Tongue (tissue), 1 donor: ENCODE measurements at regions not wholly inside any gene's neighbourhood (a gene's known extent, or its start where the extent isn't known, plus 50 kb on each side); places are given as distances from the start of the nearest gene placed in this dataset.
A peak's percentile ranks its signal among the peaks of the same experiment; 100 is the strongest.

Source experiments
- DNase-seq: peaks from one replicate; pipeline ENCODE4 v3.0.0-alpha.2; 2015

DNA sequence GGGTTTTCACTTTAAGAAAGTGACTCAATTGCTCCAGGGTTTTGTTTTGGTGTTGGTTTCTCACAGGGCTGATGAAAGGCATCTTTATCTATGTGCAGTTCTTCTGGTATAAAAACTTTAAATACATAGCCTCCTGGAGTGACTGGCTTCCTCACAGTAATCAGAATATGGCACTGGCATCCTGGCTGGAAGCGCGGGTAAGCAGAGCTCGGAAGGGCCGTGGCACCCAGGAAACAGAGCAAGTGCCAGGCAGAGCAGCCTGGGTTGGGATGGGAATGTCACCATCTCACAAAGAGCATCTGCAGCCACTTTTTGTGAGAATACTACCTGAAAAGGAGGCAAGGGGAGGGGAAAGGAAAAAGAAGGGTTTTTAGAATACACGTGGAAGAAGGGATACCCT lies 534.7 kb downstream of the PLCL1 start:
- DNase-seq: no peak

DNA sequence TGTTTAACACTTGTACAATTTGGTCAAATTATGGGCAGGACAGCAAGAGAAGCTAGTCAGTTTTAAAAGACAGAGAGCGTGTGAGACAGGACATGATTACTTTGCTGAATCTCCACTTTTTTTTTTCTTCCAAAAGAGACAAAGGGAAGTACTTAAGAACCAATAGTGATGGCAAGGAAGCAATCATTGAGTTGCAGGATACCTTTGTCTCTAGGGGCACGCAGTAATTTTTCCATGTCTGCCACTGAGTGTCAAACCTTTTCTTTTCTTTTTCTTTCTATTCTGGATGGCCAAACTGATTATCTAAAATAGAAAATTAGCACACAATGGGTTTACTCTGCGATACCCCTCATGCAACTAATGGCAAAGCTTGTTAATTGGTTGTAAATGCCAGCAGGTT lies 533.0 kb downstream of the PLCL1 start:
- DNase-seq: no peak

DNA sequence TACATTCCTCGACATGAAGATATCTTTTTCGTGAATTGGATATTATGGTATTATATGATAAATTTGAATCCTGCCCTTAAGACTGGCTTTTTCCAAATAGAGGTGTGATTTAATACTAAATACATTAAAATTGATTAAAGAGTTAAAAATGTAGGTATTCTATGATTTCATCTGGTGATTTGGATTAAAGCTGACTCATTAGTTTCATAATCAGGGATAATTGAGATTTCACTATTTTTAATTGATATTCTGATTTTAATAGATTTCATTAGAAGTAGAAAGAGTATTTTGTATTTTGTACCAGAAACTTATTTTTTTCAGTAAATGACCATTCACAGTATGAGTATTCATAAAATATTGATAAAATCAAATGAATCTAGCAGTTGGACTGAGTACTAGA lies 524.1 kb downstream of the PLCL1 start:
- no peak for DNase-seq

DNA sequence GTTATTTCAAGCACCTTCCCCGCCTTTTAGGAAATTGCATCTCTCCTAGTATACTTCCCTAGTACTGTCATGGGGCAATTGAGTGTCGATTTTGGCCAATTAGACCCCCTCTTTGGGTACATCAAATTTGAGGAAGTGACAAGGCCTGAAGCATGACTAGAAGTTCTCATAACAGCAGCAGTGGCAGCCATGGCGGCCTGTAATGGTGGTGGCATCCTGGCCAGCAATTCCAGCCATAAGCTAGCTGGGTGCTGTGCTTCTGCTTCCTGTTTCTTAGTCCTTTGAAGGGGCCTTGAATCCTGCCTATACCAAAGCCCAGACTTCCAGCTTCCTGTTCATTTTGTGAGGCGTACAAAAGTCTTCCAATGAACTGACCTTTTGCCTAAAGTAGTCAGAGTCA lies 523.1 kb downstream of the PLCL1 start:
- DNase-seq: no peak

DNA sequence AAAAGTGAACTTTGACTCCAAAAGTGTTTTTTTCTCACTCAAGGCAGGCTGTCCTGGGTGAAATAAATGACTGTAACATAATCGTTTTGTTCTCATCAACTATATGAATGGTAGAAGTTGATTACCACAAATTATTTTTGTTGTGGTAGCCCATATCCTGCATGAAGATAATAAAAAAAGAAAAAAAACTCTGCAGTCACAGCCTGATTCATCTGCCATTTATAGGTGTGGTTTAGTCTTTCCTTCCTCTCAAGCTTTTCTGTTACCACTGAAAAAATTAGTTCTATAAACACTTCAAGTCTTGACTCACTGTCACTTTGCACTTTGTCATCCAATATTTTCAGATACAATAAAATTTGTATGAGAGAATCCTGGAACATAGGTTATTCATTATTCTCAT lies 522.0 kb downstream of the PLCL1 start:
- no peak for DNase-seq

DNA sequence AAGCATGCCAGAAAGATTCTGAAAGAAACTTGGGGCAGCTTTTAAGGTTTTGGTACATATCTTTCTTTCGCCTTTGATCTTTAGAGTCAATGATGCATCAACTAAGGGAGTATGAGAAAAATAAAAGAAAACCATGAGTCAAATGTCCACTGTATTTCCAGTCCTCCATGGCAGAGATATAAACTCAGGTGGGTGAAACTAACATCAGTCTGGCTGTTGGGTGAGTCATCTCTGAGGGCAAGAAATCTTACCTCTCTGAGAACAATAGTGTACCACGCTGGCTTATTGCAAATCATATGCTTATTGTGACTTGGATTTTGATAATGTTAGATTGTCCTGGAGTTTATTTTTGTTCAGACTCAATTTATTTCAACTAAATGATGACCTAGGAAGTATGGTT lies 521.0 kb downstream of the PLCL1 start:
- DNase-seq: no peak

DNA sequence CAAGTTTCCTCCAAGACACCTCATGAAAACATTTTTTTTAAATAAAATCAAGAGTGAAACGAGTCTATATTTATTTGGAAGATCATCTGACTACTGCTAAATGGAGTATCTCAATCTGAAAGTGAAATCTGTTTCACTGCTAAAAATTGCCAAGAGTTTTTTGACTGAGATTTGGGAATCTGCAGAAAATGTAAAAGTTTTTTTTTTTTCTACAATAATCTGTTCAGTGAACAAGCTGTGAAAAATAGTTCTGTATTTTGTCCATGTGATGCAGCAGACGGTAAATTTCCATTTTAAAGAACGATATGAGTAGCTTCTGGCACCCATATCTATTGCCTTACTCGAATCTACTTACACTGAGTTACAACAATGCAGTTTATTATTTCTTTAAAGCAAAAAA lies 519.7 kb downstream of the PLCL1 start:
- DNase-seq: no peak

DNA sequence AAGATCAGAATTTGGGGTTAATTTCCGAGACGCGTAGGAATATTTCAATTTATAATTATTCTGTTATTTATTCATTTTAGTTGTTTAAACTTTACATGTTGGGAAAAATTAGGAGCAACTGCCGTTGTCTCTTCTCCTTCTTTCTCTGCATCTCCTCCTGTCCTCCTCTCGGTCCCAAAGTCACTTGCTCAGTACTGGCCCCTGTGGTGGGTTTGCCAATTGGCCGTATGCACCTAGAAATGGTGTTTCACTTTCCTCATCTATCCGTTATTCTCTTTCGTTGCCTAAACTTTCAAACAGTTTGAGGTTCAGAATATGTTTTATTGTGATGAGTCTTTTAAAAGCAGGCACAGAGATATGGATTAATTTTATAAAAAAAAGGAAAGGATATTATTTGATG lies 517.9 kb downstream of the PLCL1 start:
- DNase-seq: no peak

DNA sequence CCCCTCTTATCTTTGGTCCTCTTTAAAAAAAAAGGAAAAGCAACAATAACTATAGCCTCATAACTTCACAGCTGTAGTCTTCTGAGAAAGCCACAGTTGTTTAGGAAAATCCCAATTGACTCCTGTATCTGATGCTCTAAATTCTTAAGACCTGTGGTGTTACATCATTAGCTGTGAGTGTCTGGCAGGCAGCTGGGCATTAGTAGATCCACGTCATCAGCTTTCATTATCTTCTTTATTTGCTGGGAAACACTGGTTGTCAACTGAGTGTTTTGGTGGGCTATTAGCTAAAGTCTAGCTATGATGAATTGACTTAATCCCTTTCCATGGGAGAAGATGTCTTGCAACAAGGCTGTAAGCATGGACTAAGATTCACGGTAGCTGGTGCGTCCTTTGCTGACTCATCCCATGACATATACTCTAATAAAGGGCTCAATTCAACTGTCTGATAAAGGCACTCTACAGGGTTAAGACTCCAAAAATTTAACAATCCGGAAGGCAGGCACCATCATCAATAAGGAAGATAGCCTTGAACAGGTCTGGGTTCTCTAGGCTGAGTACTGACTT lies 517.2 kb downstream of the PLCL1 start:
- DNase-seq: no peak

DNA sequence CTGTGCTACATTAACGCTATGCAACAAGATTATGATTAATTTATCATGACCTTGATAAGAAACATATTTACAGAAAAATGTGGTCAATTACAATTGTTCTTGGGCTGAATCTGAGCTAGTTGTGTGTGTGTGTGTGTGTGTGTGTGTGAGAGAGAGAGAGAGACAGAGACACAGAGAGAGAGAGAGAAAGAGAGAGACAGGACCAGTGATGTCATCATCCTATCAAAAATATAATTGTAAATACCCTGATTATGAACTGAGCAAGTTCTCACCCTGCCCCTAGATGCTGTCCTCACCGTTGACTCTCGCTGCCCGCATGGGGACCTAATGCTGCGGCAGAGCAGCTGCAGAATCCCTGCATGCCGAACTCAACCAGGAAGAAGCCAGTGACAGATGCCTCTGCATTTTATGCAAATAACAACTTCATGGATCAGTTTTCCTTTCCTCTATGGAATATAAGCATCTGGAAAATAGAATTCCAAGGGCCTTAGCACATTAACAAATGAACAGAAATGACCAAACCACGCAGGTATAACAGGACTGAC lies 512.5 kb downstream of the PLCL1 start:
- peak; percentile 41 for DNase-seq

DNA sequence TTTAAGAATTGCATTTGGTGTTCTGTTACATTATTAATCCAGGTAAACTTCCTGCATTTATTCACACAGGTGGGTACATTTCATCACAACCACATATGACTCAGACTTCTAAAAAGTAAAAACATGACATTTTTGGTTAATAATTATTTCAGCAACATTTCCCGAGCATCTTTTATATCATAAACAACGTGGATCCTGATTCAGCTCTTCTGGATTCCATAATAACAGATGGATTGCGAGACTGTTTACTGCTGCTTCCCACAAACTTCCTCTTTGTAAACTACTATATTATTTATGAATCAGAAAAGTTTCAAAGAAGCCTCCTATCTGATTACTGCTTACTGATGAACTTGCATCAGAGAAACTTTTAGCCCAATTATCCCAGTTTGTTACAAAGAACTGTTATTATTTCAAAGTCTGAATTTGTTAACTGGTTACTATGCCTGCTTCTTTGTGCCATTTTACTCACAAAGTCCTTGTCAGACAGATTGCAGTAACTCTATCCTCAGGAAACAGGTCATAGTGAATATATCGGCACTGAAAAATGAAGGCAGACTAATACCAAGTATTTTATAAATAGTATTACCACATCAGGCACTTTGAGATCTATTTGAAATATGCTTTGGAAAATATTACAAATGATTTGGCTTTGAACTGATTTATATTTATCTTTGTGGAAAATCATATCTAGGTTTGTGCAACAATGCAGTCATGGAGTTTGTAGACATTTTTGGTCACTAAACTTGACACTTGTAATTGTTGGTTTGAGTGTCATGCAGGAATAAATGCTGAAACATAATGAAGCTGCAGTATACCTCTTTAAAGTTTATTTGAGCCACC lies 511.6 kb downstream of the PLCL1 start:
- peak; percentile 5 for DNase-seq

DNA sequence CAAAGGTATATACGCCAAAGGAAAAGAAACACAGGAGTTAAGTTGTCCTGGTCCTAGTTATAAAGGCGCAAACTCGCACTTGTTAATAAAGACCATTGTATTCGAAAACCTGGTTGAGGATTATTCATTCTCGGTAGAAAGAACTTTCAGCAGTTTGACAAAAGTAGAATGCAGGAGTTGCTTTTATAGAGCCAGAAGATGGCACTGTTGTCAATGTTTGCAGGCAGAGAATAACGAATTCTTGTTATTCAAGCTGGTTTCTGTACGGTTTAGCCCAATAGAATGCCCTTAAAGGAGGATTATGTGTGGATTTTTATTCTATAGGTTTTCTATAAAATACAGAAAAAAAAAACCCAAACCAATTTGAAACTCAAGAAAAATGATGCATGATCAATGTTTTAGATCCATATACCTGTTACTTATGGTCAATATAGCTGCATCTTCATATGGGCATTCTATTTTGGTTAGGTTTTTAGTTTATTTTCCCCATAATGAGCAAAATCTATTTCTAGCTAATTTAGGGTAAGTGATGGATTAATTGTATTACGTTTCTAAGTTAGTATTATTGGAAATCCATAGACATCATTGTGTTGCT lies 510.3 kb downstream of the PLCL1 start:
- DNase-seq: peak; percentile 86

DNA sequence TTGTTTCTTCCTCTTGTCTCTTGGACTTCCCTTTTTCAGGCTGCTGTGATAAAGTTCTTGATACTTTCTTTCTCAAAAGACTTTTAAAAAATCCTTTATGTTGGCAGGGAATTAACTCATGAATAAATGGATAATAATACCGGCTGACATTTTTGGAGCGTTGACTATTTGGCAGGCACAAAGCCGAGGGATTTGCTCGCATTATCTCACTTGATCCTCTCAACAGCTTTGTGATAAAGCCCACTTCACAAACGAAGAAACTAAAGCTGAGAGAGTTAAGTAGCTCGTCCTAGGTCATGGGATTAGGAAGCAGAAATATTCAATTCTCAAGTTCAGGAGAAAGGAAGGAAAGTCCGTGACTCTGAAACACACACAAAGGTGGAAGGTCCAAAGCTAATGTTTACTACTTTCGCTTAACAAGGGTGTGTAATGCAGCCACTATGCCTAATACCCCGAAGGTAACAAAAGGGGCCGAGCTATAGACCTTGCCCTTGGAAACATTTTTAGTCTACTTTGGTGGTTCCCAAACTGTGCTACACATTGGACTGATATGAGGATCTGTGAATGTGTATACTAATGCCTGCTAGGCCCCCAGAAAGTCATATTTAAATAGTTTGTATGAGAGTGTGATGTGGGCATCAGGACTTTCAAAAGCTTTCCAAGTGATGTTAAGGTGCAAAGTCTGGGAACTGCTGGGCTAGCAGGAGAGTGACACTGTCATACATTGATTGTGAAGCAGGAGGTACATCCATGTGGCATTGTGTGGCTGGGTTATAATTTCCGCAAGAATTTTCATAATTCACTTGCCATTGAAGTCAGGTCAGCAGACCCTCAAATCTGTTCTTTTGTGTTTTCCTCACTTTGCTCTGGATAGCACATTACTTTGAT lies 508.4 kb downstream of the PLCL1 start:
- peak; percentile 36 for DNase-seq

DNA sequence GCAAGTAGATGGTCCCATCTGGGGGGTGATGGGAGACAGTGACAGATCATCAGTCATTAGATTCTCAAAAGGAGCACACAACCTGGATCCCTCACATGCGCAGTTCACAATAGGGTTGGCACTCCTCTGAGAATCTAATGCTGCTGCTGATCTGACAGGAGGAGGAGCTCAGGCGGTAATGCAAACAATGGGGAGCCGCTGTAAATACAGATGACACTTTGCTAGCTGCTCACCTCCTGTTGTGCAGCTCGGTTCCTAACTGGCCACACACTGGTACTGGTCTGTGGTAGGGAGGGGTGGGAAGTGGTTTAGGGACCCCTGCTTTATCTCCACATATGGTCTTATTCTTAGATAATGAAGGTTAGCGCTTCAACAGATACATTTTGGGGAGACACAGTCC lies 506.6 kb downstream of the PLCL1 start:
- DNase-seq: no peak

DNA sequence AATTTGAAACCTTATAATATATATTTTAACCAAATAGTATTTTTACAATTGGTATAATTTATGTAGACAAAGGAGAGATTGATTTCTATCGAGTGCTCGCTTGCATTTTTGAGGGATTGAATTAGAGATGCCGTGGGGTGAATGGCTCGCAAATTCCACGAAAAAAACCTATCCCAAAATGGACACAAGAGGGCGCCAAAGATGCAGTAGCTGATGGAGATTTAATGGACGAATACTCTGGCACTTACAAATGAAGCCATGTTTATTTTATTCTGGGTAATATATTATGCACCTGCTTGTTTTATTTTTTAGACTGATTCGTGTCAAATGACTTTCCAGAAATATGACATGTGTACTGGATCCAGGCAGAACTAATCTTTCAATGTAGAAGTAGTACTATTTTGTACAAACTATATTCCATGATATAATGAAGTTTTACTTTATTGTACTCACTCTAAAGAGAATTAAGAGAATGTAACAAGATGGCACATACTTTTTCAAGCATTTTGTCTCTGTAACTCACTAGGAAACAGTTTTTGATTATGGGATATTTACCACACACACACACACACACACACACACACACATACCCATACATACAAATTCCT lies 505.4 kb downstream of the PLCL1 start:
- DNase-seq: peak; percentile 82

DNA sequence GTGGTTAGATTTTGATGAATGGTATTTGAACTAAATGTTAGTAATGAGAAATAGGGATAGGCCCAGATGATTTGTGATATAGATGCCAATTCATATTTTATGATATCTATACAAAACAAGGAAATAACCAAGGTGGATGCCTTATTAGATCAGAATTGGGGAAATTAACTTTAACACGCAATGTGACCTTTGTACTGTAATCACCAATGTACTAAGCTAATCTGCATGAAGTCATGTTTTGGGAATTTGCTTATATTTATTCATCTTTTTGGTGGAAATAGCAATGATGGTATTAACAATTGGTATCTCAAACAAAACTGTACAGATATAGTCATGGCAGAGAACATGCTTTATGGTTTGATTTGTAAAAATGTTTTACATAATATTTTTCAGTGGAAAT lies 504.7 kb downstream of the PLCL1 start:
- DNase-seq: no peak

DNA sequence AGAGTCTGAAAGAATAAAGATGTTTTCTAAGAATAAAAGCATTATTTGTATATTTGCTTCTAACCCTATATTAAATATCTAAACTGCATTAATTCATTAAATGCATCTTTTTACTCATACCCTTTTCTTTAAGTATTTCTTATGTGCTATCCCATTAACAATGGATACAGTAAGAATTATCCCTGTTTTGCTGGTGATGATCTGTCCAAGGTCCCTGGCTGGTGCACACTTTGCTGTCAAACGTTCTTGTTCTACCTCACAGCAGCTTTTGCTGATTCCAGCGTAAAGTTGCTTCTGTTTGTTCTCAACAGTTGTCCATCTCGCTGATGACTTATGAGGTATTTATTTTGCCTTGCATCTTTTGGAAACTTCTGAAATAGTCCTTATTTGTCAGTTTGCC lies 504.0 kb downstream of the PLCL1 start:
- DNase-seq: no peak

DNA sequence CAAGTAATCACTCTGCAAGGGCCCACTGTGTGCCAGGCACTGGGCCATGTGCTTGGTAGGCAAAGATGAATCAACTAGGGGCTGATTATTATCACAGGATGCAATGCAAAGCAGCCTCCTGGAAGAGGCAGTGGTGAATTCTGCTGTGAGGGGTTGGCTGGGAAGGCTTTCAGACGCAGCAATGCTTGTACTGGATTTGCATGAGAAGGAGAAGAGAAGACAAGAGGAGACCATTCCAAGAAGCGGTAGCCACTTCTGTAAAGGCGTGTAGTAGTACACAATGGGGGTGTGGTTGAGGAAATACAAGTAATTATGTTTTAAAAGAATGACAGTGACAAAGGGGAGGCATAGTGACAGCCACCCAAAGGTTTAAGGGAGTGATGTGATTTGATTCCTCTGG lies 502.7 kb downstream of the PLCL1 start:
- no peak for DNase-seq

DNA sequence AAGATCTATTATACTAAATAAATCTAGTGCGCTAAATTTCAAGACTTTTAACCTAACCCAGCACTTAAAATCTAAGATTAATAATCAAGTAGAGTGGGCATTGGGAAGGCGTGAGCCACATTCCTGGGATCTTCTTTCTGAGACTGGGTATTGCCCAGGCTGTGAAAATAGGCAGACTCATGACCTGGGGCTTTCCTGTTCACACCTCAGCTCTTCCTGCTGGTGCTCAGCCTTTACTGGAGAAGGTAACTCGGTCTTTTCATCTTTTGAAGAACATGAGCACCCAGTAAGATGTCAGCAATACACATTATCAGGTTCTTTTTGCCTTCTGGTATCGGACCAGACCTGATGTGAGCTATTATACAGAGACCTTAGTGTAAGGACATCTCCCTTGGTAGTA lies 500.5 kb downstream of the PLCL1 start:
- DNase-seq: no peak

DNA sequence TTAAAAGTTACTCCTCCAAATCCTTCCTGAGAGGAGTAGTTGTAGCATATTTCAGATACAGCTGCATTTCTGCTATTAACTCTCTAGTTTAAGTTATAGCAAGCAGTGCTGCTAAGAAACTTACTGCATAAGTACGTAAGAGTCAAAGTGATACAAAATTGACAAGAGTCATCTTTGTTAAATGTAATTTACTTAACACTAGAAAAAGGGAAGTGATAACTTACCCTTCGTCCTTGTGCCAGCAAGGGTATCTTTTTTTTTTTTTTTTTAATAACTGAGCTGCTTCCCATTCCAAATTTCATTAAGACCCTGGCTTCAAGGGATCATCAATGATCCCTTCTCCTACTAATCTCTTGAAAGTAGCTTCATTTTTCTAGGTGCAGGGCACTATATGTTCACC lies 493.0 kb downstream of the PLCL1 start:
- DNase-seq: no peak

DNA sequence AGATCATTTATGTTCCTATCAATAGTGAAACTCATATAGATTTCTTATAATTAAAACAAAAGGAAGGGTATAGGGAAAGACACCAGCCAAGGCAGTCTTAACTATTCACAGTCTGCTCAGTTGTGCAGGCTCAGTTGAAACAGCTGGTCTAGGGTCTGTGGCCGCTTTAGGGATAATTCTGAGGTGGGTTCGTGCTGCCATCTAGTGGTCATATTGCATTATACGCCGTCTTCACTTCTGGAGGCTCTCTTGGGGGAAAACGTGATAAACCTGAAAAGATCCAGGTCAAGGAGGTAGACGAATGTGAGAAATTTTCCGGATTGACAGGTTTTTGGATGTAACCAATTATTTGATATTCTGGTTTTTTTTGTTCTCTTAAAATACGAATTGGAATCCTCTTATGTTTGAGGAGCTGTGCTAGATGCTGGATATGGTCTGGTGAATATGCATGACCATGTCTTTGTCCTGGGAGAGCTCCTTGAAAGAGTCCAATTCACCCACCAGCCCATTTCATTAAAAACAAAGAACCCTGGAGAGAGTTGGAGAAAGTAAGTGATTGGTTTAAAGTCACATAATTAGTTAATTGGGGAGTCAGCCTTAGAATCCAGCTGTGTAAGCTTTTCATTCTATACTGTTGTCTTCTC lies 492.4 kb downstream of the PLCL1 start:
- peak; percentile 92 for DNase-seq

DNA sequence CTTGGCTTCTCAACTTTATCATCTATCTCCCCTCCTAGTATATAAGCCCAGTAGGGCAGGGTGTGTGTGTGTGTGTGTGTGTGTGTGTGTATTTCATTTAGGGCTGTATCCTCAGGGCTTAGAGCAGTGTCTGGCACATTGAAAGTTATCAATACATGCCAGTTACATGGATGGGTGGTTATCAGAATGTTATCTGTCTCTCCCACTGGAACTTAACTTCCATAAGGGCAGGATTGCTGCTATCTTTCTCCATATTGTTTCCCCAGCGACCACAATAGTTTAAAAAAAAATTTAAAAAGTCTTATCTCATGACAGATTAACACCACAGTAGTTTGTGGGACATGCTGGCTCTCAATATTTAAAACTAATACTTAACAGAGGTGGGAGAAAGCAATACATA lies 488.9 kb downstream of the PLCL1 start:
- DNase-seq: no peak
